PC-9 (cell line): ENCODE measurements at regions not wholly inside any gene's neighbourhood (a gene's known extent, or its start where the extent isn't known, plus 50 kb on each side); places are given as distances from the start of the nearest gene placed in this dataset.

Source experiments
- CTCF ChIP-seq: fragments of 200-600 bp; sonication (generic); conservative IDR thresholded peaks from 2 replicates; pipeline ENCODE4 v1.6.1; 2017; ENCODE audit warnings: mixed run types, antibody characterized with exemption, mild to moderate bottlenecking, moderate library complexity
- EZH2 ChIP-seq: fragments of 200-600 bp; sonication (generic); IDR thresholded peaks from 2 replicates; pipeline ENCODE4 v1.8.0; 2017; ENCODE audit warnings: antibody characterized with exemption, low read depth

- TF ChIP-seq CTCF (no peak), EZH2 (no peak)
Measured at GRCh38 chr16:17606460-17606859, 135.7 kb upstream of the XYLT1 start.
